ENCODE measurements at regions not wholly inside any gene's neighbourhood (a gene's known extent, or its start where the extent isn't known, plus 50 kb on each side); places are given as distances from the start of the nearest gene placed in this dataset.
"Not testable (repeated sequence)": the region's sequence is repeated elsewhere in the genome, so short reads cannot be mapped to it uniquely, and the experiment has no call there.

DNA sequence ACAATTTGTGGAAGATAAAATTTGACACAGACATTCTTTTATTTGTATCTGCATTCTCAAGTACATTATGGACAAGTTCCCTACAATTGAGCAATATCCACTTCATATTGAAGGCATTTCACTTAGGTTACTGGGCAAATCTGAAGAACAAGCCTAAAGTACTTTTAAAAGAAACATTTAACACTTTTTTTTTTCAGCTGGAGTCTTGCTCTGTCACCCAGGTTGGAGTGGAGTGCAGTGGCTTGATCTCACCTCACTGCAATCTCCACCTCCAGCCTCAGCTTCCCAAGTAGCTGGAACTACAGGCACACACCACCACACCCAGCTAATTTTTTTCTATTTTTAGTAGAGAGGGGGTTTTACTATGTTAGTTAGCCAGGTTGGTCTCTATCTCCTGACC, 70.2 kb downstream of the OR4C45 start (continued):
- TF ChIP-seq, protein P1, sequence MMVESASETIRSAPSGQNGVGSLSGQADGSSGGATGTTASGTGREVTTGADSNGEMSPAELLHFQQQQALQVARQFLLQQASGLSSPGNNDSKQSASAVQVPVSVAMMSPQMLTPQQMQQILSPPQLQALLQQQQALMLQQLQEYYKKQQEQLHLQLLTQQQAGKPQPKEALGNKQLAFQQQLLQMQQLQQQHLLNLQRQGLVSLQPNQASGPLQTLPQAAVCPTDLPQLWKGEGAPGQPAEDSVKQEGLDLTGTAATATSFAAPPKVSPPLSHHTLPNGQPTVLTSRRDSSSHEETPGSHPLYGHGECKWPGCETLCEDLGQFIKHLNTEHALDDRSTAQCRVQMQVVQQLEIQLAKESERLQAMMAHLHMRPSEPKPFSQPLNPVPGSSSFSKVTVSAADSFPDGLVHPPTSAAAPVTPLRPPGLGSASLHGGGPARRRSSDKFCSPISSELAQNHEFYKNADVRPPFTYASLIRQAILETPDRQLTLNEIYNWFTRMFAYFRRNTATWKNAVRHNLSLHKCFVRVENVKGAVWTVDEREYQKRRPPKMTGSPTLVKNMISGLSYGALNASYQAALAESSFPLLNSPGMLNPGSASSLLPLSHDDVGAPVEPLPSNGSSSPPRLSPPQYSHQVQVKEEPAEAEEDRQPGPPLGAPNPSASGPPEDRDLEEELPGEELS (CRISPR knock-in tag; IDR thresholded peaks at IDR 0.05; ENCODE audit: borderline replicate concordance) = no peak
- TF ChIP-seq BCL6 (CRISPR knock-in tag; IDR thresholded peaks at IDR 0.05) (no peak), RHOXF2B (CRISPR knock-in tag; conservative IDR thresholded peaks at IDR 0.05) (no peak), ZNF79 (CRISPR knock-in tag; IDR thresholded peaks at IDR 0.05; ENCODE audit: low read depth) (no peak), ZNF589 (CRISPR knock-in tag; IDR thresholded peaks at IDR 0.05; ENCODE audit: low read depth) (no peak), ZNF584 (CRISPR knock-in tag; IDR thresholded peaks at IDR 0.05; ENCODE audit: low read depth) (no peak), TCFL5 (CRISPR knock-in tag; conservative IDR thresholded peaks at IDR 0.05) (no peak), ZNF134 (CRISPR knock-in tag; conservative IDR thresholded peaks at IDR 0.05) (no peak), TAL1 (IDR thresholded peaks at IDR 0.05) (no peak), MCM2 (IDR thresholded peaks at IDR 0.05; ENCODE audit: low read depth) (no peak)

DNA sequence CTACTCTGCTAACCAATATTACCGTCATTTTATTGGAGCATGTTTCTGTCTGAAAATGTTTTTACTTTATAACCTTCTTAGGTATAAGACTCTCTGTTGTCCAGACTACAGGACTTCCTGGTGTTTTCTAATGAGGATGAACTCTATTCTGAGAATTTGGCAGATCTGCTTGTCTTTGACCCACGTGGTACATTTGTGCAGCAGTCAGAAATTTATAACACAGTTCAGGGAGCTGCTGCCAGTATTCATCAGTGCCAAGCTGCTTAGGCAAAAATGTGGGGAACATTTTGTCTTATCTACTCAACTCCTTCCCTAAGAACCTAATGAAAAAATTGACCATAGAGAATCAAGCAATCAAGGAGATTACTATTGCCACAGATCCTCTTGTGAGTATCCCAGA, 108.0 kb downstream of the OR4C45 start:
- H2AFZ ChIP-seq (ENCODE audit: low read depth, low read length) = not testable (repeated sequence)
- 4% methylated on average over 2 of the region's 2 CpGs for WGBS (ENCODE audit: insufficient coverage, low coverage, missing lambda C conversion rate)

DNA sequence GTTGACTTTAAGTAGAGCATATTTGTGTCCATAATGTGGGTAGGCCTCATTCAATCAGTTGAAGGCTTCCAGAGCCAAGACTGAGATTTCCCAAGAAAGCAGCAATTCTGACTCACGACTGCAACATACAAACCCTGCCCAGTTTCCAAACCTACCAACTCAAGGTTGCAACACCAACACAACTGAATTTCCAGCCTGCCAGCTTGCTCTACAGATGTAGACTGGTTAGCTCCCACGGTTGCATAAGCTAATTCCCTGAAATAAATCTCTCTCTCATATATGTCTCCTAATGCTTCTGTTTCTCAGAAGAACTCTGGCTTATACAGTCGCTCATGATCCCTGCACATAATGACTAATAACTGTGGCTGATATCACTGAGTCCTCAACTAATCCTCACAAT, 113.6 kb downstream of the OR4C45 start:
- 0% methylated on average over 3 of the region's 3 CpGs for WGBS (ENCODE audit: insufficient coverage, low coverage, missing lambda C conversion rate)
- H3K79me2 ChIP-seq (ENCODE audit: control insufficient read depth, insufficient read depth, low read length); in situ Hi-C loops (cut with MboI); BruUV-seq (replicated peaks); H3K36me3 ChIP-seq (ENCODE audit: control insufficient read depth, insufficient read depth, low read length); H3K4me2 ChIP-seq (ENCODE audit: insufficient read depth, low read length); H3K9me1 ChIP-seq (ENCODE audit: control insufficient read depth, insufficient read depth, low read length); H3K4me1 ChIP-seq (replicated peaks in 1 of 2; ENCODE audit: control insufficient read depth in 2 of 2, insufficient read depth in 2 of 2, low read length in 2 of 2); H3K27me3 ChIP-seq (ENCODE audit: control insufficient read depth in 2 of 2, insufficient read depth in 2 of 2, low read length in 2 of 2); FAIRE-seq; POLR2A ChIA-PET; H4K20me1 ChIP-seq (replicated peaks; ENCODE audit: control insufficient read depth, insufficient read depth, low read length); H3K9me3 ChIP-seq (replicated peaks; ENCODE audit: control insufficient read depth, insufficient read depth, low read depth, low read length); ATAC-seq; intact Hi-C loops (cut with micrococcal nuclease); CTCF ChIA-PET (ENCODE audit: low intra/inter-chr PET ratio); H3K9ac ChIP-seq (ENCODE audit: insufficient read depth in 1 of 2, low read depth in 2 of 2, low read length in 2 of 2); H3K27ac ChIP-seq (ENCODE audit: extremely low read depth, low read depth, low read length); H2AFZ ChIP-seq (ENCODE audit: low read depth, low read length); H3K4me3 ChIP-seq; DNase-seq (ENCODE audit: extremely low read depth in 1 of 4, low spot score in 3 of 4): not testable (repeated sequence)

More for the DNA sequence above, 108.0 kb downstream of the OR4C45 start:
- H3K4me3 ChIP-seq; intact Hi-C loops (cut with micrococcal nuclease); ATAC-seq; POLR2A ChIA-PET; H3K4me1 ChIP-seq (replicated peaks in 1 of 2; ENCODE audit: control insufficient read depth in 2 of 2, insufficient read depth in 2 of 2, low read length in 2 of 2); FAIRE-seq; H3K36me3 ChIP-seq (ENCODE audit: control insufficient read depth, insufficient read depth, low read length); H3K9me1 ChIP-seq (ENCODE audit: control insufficient read depth, insufficient read depth, low read length); H3K9ac ChIP-seq (ENCODE audit: insufficient read depth in 1 of 2, low read depth in 2 of 2, low read length in 2 of 2); H3K27ac ChIP-seq (ENCODE audit: extremely low read depth, low read depth, low read length); H3K27me3 ChIP-seq (ENCODE audit: control insufficient read depth in 2 of 2, insufficient read depth in 2 of 2, low read length in 2 of 2); in situ Hi-C loops (cut with MboI); CTCF ChIA-PET (ENCODE audit: low intra/inter-chr PET ratio); H3K4me2 ChIP-seq (ENCODE audit: insufficient read depth, low read length); H4K20me1 ChIP-seq (replicated peaks; ENCODE audit: control insufficient read depth, insufficient read depth, low read length); H3K9me3 ChIP-seq (replicated peaks; ENCODE audit: control insufficient read depth, insufficient read depth, low read depth, low read length); DNase-seq (ENCODE audit: extremely low read depth in 1 of 4, low spot score in 3 of 4); BruUV-seq (replicated peaks); H3K79me2 ChIP-seq (ENCODE audit: control insufficient read depth, insufficient read depth, low read length): not testable (repeated sequence)
